SK-N-SH treated with all-trans-retinoic acid at 6 μM for 48 hours (cell line): ENCODE measurements at regions not wholly inside any gene's neighbourhood (a gene's known extent, or its start where the extent isn't known, plus 50 kb on each side); places are given as distances from the start of the nearest gene placed in this dataset.

Experiments used
- ATAC-seq: fragments of 200-7000 bp; cut with Tn5 transposase; 3 replicates; pipeline ENCODE4 v1.9.1; 2020; ENCODE audit warnings: mild to moderate bottlenecking, moderate library complexity
- ARNTL ChIP-seq: fragments of 450-650 bp; formaldehyde crosslinking; IDR thresholded peaks from 2 replicates; pipeline ENCODE4 v1.5.0; 2020; ENCODE audit warnings: low read depth, mild to moderate bottlenecking, moderate library complexity, borderline replicate concordance
- BACH2 ChIP-seq: fragments of 250-450 bp; sonication (Bioruptor Pico); IDR thresholded peaks from 2 replicates; pipeline ENCODE4 v1.9.0; 2021; ENCODE audit warnings: mild to moderate bottlenecking, borderline replicate concordance
- CSDC2 ChIP-seq: fragments of 250-450 bp; sonication (Bioruptor Pico); IDR thresholded peaks from 2 replicates; pipeline ENCODE4 v1.5.0; 2020; ENCODE audit warnings: mild to moderate bottlenecking, moderate library complexity
- ESRRG ChIP-seq: fragments of 250-450 bp; sonication (Bioruptor Pico); IDR thresholded peaks from 2 replicates; pipeline ENCODE4 v1.6.1; 2021; ENCODE audit warnings: mild to moderate bottlenecking
- GLIS3 ChIP-seq: fragments of 250-450 bp; sonication (Bioruptor Pico); IDR thresholded peaks from 2 replicates; pipeline ENCODE4 v1.5.0; 2020; ENCODE audit warnings: mild to moderate bottlenecking, moderate library complexity
- ISL1 ChIP-seq: fragments of 250-450 bp; sonication (Bioruptor Pico); IDR thresholded peaks from 2 replicates; pipeline ENCODE4 v2.1.2; 2022; ENCODE audit warnings: mild to moderate bottlenecking, moderate library complexity
- OSR1 ChIP-seq: fragments of 250-450 bp; sonication (Bioruptor Pico); IDR thresholded peaks from 2 replicates; pipeline ENCODE4 v1.8.0; 2022; ENCODE audit warnings: moderate library complexity, mild to moderate bottlenecking, inconsistent platforms
- POU6F1 ChIP-seq: fragments of 250-450 bp; sonication (Bioruptor Pico); IDR thresholded peaks from 2 replicates; pipeline ENCODE4 v1.8.0; 2021; ENCODE audit warnings: low read depth, mild to moderate bottlenecking, moderate library complexity, borderline replicate concordance
- PPARA ChIP-seq: fragments of 250-450 bp; sonication (Bioruptor Pico); IDR thresholded peaks from 2 replicates; pipeline ENCODE4 v1.5.0; 2020; ENCODE audit warnings: mild to moderate bottlenecking, borderline replicate concordance
- RARB ChIP-seq: fragments of 250-450 bp; sonication (Bioruptor Pico); IDR thresholded peaks from 2 replicates; pipeline ENCODE4 v1.8.0; 2021; ENCODE audit warnings: mild to moderate bottlenecking, moderate library complexity
- SNAI2 ChIP-seq: fragments of 250-450 bp; sonication (Bioruptor Pico); IDR thresholded peaks from 2 replicates; pipeline ENCODE4 v1.5.0; 2020; ENCODE audit warnings: mild to moderate bottlenecking, moderate library complexity
- TCF4 ChIP-seq: fragments of 250-450 bp; sonication (Bioruptor Pico); IDR thresholded peaks from 2 replicates; pipeline ENCODE4 v1.8.0; 2021; ENCODE audit warnings: mild to moderate bottlenecking, moderate library complexity, borderline replicate concordance
- TOX ChIP-seq: fragments of 250-450 bp; sonication (Bioruptor Pico); IDR thresholded peaks from 2 replicates; pipeline ENCODE4 v1.8.0; 2021; ENCODE audit warnings: mild to moderate bottlenecking, moderate library complexity, borderline replicate concordance
- TSHZ2 ChIP-seq: fragments of 250-450 bp; sonication (Bioruptor Pico); IDR thresholded peaks from 2 replicates; pipeline ENCODE4 v1.5.0; 2020; ENCODE audit warnings: mild to moderate bottlenecking, moderate library complexity
- ZC3H10 ChIP-seq: fragments of 250-450 bp; sonication (Bioruptor Pico); IDR thresholded peaks from 2 replicates; pipeline ENCODE4 v1.5.1; 2021; ENCODE audit warnings: mild to moderate bottlenecking, moderate library complexity
- ZFP3 ChIP-seq: fragments of 250-450 bp; sonication (Bioruptor Pico); IDR thresholded peaks from 2 replicates; pipeline ENCODE4 v1.5.0; 2020; ENCODE audit warnings: mild to moderate bottlenecking, moderate library complexity
- ZFP30 ChIP-seq: fragments of 450-650 bp; formaldehyde crosslinking; IDR thresholded peaks from 2 replicates; pipeline ENCODE4 v1.5.0; 2022; ENCODE audit warnings: mild to moderate bottlenecking, moderate library complexity
- ZNF565 ChIP-seq: fragments of 450-650 bp; formaldehyde crosslinking; conservative IDR thresholded peaks from 2 replicates; pipeline ENCODE4 v1.5.0; 2020; ENCODE audit warnings: low read depth, mild to moderate bottlenecking, moderate library complexity
- ZNF70 ChIP-seq: fragments of 450-650 bp; formaldehyde crosslinking; IDR thresholded peaks from 2 replicates; pipeline ENCODE4 v1.5.0; 2020; ENCODE audit warnings: mild to moderate bottlenecking, moderate library complexity
- ZNF8 ChIP-seq: fragments of 450-650 bp; formaldehyde crosslinking; IDR thresholded peaks from 2 replicates; pipeline ENCODE4 v1.5.0; 2020; ENCODE audit warnings: mild to moderate bottlenecking, moderate library complexity
- TF ChIP-seq, protein P1 (sequence below): fragments of 250-450 bp; sonication (Bioruptor Pico); IDR thresholded peaks from 2 replicates; pipeline ENCODE4 v1.5.1; 2021; ENCODE audit warnings: mild to moderate bottlenecking, moderate library complexity
- TF ChIP-seq, protein P2 (sequence below): fragments of 250-450 bp; sonication (Bioruptor Pico); IDR thresholded peaks from 2 replicates; pipeline ENCODE4 v1.5.1; 2020; ENCODE audit warnings: low read depth, mild to moderate bottlenecking, moderate library complexity
- TF ChIP-seq, protein P3 (sequence below): fragments of 250-450 bp; sonication (Bioruptor Pico); IDR thresholded peaks from 2 replicates; pipeline ENCODE4 v1.8.0; 2020; ENCODE audit warnings: mild to moderate bottlenecking, moderate library complexity, borderline replicate concordance

DNA sequence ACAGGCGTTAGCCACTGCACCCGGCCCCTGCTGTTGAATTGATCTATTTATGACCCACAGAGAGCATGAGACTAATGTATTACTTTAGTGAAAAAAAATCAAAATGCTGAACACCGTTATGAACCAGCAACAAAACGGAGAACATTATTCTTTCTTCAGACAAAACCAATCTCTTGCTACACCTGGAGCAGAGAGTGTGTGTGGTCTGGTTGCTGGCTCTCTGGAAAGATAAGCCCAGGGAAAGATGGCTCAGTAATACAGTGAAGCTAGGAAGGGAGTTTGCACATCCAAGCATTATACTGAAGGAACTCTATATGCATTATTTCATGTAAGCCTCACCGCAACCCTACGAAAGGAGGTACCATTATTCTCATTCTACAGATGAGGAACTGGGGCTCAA is 117.0 kb downstream of the GLUL start:
- TF ChIP-seq, protein P1, sequence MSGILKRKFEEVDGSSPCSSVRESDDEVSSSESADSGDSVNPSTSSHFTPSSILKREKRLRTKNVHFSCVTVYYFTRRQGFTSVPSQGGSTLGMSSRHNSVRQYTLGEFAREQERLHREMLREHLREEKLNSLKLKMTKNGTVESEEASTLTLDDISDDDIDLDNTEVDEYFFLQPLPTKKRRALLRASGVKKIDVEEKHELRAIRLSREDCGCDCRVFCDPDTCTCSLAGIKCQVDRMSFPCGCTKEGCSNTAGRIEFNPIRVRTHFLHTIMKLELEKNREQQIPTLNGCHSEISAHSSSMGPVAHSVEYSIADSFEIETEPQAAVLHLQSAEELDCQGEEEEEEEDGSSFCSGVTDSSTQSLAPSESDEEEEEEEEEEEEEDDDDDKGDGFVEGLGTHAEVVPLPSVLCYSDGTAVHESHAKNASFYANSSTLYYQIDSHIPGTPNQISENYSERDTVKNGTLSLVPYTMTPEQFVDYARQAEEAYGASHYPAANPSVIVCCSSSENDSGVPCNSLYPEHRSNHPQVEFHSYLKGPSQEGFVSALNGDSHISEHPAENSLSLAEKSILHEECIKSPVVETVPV (CRISPR knock-in tag), result no peak
- TF ChIP-seq BACH2 (CRISPR knock-in tag) (no peak), CSDC2 (CRISPR knock-in tag) (no peak), GLIS3 (CRISPR knock-in tag) (no peak), ARNTL (no peak), ZNF565 (no peak), TCF4 (CRISPR knock-in tag) (no peak), ZFP3 (CRISPR knock-in tag) (no peak), ISL1 (CRISPR knock-in tag) (no peak)
- TF ChIP-seq, protein P2, sequence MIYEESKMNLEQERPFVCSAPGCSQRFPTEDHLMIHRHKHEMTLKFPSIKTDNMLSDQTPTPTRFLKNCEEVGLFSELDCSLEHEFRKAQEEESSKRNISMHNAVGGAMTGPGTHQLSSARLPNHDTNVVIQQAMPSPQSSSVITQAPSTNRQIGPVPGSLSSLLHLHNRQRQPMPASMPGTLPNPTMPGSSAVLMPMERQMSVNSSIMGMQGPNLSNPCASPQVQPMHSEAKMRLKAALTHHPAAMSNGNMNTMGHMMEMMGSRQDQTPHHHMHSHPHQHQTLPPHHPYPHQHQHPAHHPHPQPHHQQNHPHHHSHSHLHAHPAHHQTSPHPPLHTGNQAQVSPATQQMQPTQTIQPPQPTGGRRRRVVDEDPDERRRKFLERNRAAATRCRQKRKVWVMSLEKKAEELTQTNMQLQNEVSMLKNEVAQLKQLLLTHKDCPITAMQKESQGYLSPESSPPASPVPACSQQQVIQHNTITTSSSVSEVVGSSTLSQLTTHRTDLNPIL (CRISPR knock-in tag), result no peak
- no peak for ATAC-seq

DNA sequence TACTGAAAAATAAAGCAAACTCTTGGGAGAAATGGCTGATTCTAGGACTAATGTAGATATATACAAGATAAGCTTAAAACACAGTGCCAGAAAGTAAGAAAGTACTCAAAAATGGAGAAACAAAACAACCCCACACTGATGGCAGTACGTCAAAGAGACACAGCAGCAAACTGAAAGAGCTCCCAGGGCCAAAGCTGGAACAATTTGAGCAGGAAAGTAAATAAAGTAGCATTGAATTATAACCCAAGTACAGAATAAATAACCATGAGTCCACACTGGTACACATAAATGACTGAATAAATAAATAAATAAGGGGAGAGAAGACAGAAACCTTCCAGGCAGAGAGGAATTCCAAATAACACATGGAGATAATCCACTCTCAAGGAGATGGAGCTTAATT is 120.9 kb downstream of the GLUL start:
- TF ChIP-seq ESRRG (CRISPR knock-in tag) (no peak), TOX (CRISPR knock-in tag) (no peak), CSDC2 (CRISPR knock-in tag) (no peak), BACH2 (CRISPR knock-in tag) (no peak), ARNTL (no peak), GLIS3 (CRISPR knock-in tag) (no peak), PPARA (CRISPR knock-in tag) (no peak), ZNF8 (CRISPR knock-in tag) (no peak), ZC3H10 (no peak), OSR1 (CRISPR knock-in tag) (no peak), POU6F1 (CRISPR knock-in tag) (no peak), ZFP30 (no peak), TCF4 (CRISPR knock-in tag) (no peak), ZNF70 (CRISPR knock-in tag) (no peak), ZNF565 (no peak), SNAI2 (no peak), ISL1 (CRISPR knock-in tag) (no peak)
- TF ChIP-seq, protein P1 (CRISPR knock-in tag), result no peak
- TF ChIP-seq, protein P3, sequence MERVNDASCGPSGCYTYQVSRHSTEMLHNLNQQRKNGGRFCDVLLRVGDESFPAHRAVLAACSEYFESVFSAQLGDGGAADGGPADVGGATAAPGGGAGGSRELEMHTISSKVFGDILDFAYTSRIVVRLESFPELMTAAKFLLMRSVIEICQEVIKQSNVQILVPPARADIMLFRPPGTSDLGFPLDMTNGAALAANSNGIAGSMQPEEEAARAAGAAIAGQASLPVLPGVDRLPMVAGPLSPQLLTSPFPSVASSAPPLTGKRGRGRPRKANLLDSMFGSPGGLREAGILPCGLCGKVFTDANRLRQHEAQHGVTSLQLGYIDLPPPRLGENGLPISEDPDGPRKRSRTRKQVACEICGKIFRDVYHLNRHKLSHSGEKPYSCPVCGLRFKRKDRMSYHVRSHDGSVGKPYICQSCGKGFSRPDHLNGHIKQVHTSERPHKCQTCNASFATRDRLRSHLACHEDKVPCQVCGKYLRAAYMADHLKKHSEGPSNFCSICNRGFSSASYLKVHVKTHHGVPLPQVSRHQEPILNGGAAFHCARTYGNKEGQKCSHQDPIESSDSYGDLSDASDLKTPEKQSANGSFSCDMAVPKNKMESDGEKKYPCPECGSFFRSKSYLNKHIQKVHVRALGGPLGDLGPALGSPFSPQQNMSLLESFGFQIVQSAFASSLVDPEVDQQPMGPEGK (CRISPR knock-in tag), result no peak
- ATAC-seq, result no peak

DNA sequence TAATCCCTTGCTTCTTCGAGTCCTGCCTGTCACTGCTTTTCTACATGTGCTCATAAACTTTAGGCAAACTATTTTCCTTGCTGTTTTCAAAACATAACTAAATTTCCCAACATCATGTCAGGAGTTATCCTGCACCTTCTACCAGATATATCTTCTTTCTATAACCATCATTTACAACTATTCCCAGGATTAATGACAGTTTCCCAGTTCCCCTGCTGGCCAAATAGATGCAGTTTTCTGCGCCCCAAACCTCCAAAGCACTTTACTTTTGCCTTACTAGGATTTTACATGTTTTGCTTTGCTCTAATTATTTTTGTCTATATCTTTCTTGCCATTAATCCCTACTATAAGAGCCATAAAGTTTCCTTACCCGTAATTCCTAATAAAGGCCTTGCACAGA is 122.5 kb downstream of the GLUL start:
- no peak for ATAC-seq
- TF ChIP-seq ESRRG (CRISPR knock-in tag), result no peak
- TF ChIP-seq TSHZ2 (CRISPR knock-in tag), result no peak
- TF ChIP-seq PPARA (CRISPR knock-in tag), result no peak
- TF ChIP-seq, protein P1 (CRISPR knock-in tag), result no peak
- no peak for TF ChIP-seq ARNTL
- TF ChIP-seq ISL1 (CRISPR knock-in tag), result no peak
- no peak for TF ChIP-seq TCF4 (CRISPR knock-in tag)
- TF ChIP-seq ZNF70 (CRISPR knock-in tag), result no peak
- TF ChIP-seq OSR1 (CRISPR knock-in tag), result no peak
- TF ChIP-seq GLIS3 (CRISPR knock-in tag), result no peak
- no peak for TF ChIP-seq POU6F1 (CRISPR knock-in tag)
- no peak for TF ChIP-seq ZNF8 (CRISPR knock-in tag)
- TF ChIP-seq RARB (CRISPR knock-in tag), result no peak
